ENCODE measurements at regions not wholly inside any gene's neighbourhood (a gene's known extent, or its start where the extent isn't known, plus 50 kb on each side); places are given as distances from the start of the nearest gene placed in this dataset.
A peak's percentile ranks its signal among the peaks of the same experiment; 100 is the strongest.
"Not testable (repeated sequence)": the region's sequence is repeated elsewhere in the genome, so short reads cannot be mapped to it uniquely, and the experiment has no call there.

- Mint-ChIP-seq H3K4me1 (no peaks in the 10 kb centered on the region), H3K4me3 (no peak overlapping the region), H3K27ac (no peak overlapping the region), H3K9me3 (peaks cover 0 to 2% of the 10 kb centered on the region in 2 donors), H3K27me3 (no peaks in the 10 kb centered on the region)
- DNase-seq (no peak), ATAC-seq (no peak)
Measured at GRCh38 chr4:33725861-33726260, 2518.5 kb downstream of the ARAP2 start.

- H3K4me1 Mint-ChIP-seq: no peaks in the 10 kb centered on the region
- H3K9me3 Mint-ChIP-seq: peaks cover 3 to 10% of the 10 kb centered on the region in 2 donors
- ATAC-seq (no peak), DNase-seq (no peak)
- no peak overlapping the region for H3K27ac Mint-ChIP-seq
- no peak overlapping the region for H3K4me3 Mint-ChIP-seq
- H3K27me3 Mint-ChIP-seq: no peaks in the 10 kb centered on the region
Measured at GRCh38 chr4:33737726-33738125, 2506.6 kb downstream of the ARAP2 start.

- no peak overlapping the region for H3K4me3 Mint-ChIP-seq
- H3K4me1 Mint-ChIP-seq: no peaks in the 10 kb centered on the region
- no peak for DNase-seq
- H3K27ac Mint-ChIP-seq: no peak overlapping the region
- H3K9me3 Mint-ChIP-seq: peaks cover 14 to 15% of the 10 kb centered on the region in 2 donors
- H3K27me3 Mint-ChIP-seq: no peaks in the 10 kb centered on the region
- no peak for ATAC-seq
Measured at GRCh38 chr4:33739884-33740632, 2504.3 kb downstream of the ARAP2 start.

- not testable (repeated sequence) for H3K4me1 Mint-ChIP-seq, H3K27ac Mint-ChIP-seq, ATAC-seq, DNase-seq, H3K4me3 Mint-ChIP-seq, H3K27me3 Mint-ChIP-seq
- H3K9me3 Mint-ChIP-seq: peaks cover 16 to 17% of the 10 kb centered on the region in 2 donors
Measured at GRCh38 chr4:33740871-33741270, 2503.4 kb downstream of the ARAP2 start.

GRCh38 chr4:33746979-33747378 is 2497.3 kb downstream of the ARAP2 start:
- Mint-ChIP-seq H3K4me1 (no peaks in the 10 kb centered on the region), H3K9me3 (peaks cover 12 to 27% of the 10 kb centered on the region in 2 donors), H3K27ac (peak overlapping the region; percentile 63 to 86), H3K27me3 (no peaks in the 10 kb centered on the region), H3K4me3 (no peak overlapping the region)
- ATAC-seq (no peak), DNase-seq (no peak)

- no peaks in the 10 kb centered on the region for H3K4me1 Mint-ChIP-seq
- ATAC-seq (no peak), DNase-seq (no peak)
- H3K4me3 Mint-ChIP-seq: no peak overlapping the region
- H3K9me3 Mint-ChIP-seq: peaks cover 5 to 11% of the 10 kb centered on the region in 2 donors
- H3K27ac Mint-ChIP-seq: no peak overlapping the region
- no peaks in the 10 kb centered on the region for H3K27me3 Mint-ChIP-seq
Measured at GRCh38 chr4:33751050-33751449, 2493.3 kb downstream of the ARAP2 start.

GRCh38 chr4:33772582-33772981 is 2471.7 kb downstream of the ARAP2 start:
- ATAC-seq (no peak), DNase-seq (no peak)
- no peaks in the 10 kb centered on the region for H3K27me3 Mint-ChIP-seq
- no peak overlapping the region for H3K27ac Mint-ChIP-seq
- H3K9me3 Mint-ChIP-seq: peaks cover 0 to 5% of the 10 kb centered on the region in 2 donors
- H3K4me1 Mint-ChIP-seq: no peaks in the 10 kb centered on the region
- no peak overlapping the region for H3K4me3 Mint-ChIP-seq

GRCh38 chr4:33780952-33781791 is 2463.1 kb downstream of the ARAP2 start:
- peaks cover 10 to 14% of the 10 kb centered on the region in 2 donors for H3K9me3 Mint-ChIP-seq
- H3K4me3 Mint-ChIP-seq: no peak overlapping the region
- no peak for DNase-seq
- no peak for ATAC-seq
- H3K27ac Mint-ChIP-seq: no peak overlapping the region
- no peaks in the 10 kb centered on the region for H3K27me3 Mint-ChIP-seq
- H3K4me1 Mint-ChIP-seq: no peaks in the 10 kb centered on the region

GRCh38 chr4:33785843-33786242 is 2458.5 kb downstream of the ARAP2 start:
- Mint-ChIP-seq H3K9me3 (peaks cover 0 to 6% of the 10 kb centered on the region in 2 donors), H3K4me3 (no peak overlapping the region), H3K27me3 (no peaks in the 10 kb centered on the region), H3K4me1 (no peaks in the 10 kb centered on the region), H3K27ac (no peak overlapping the region)
- ATAC-seq: no peak
- no peak for DNase-seq

- H3K27me3 Mint-ChIP-seq: no peaks in the 10 kb centered on the region
- H3K27ac Mint-ChIP-seq: no peak overlapping the region
- ATAC-seq (no peak), DNase-seq (no peak)
- H3K4me1 Mint-ChIP-seq: no peaks in the 10 kb centered on the region
- no peak overlapping the region for H3K4me3 Mint-ChIP-seq
- H3K9me3 Mint-ChIP-seq: peaks cover 0 to 8% of the 10 kb centered on the region in 2 donors
Measured at GRCh38 chr4:33802578-33802977, 2441.7 kb downstream of the ARAP2 start.

GRCh38 chr4:33825685-33826084 is 2418.6 kb downstream of the ARAP2 start:
- Mint-ChIP-seq H3K4me1 (no peaks in the 10 kb centered on the region), H3K27ac (no peak overlapping the region), H3K4me3 (no peak overlapping the region), H3K27me3 (no peaks in the 10 kb centered on the region), H3K9me3 (peaks cover 7 to 8% of the 10 kb centered on the region in 2 donors)
- ATAC-seq: no peak
- DNase-seq: no peak

GRCh38 chr4:33829356-33829755 is 2415.0 kb downstream of the ARAP2 start:
- not testable (repeated sequence) for ATAC-seq, DNase-seq, H3K4me1 Mint-ChIP-seq, H3K4me3 Mint-ChIP-seq, H3K27ac Mint-ChIP-seq, H3K27me3 Mint-ChIP-seq
- peaks cover 7 to 18% of the 10 kb centered on the region in 2 donors for H3K9me3 Mint-ChIP-seq

GRCh38 chr4:33831442-33832066 is 2412.8 kb downstream of the ARAP2 start:
- no peaks in the 10 kb centered on the region for H3K27me3 Mint-ChIP-seq
- H3K4me1 Mint-ChIP-seq: no peaks in the 10 kb centered on the region
- H3K4me3 Mint-ChIP-seq: no peak overlapping the region
- no peak for DNase-seq
- no peak overlapping the region for H3K27ac Mint-ChIP-seq
- peaks cover 0 to 18% of the 10 kb centered on the region in 2 donors for H3K9me3 Mint-ChIP-seq
- ATAC-seq: no peak

- ATAC-seq, DNase-seq, H3K27ac Mint-ChIP-seq, H3K9me3 Mint-ChIP-seq, H3K27me3 Mint-ChIP-seq, H3K4me1 Mint-ChIP-seq, H3K4me3 Mint-ChIP-seq: not testable (repeated sequence)
Measured at GRCh38 chr4:33835764-33836163, 2408.6 kb downstream of the ARAP2 start.

- DNase-seq (no peak), ATAC-seq (no peak)
- H3K27ac Mint-ChIP-seq: no peak overlapping the region
- no peak overlapping the region for H3K4me3 Mint-ChIP-seq
- no peaks in the 10 kb centered on the region for H3K27me3 Mint-ChIP-seq
- no peaks in the 10 kb centered on the region for H3K4me1 Mint-ChIP-seq
- H3K9me3 Mint-ChIP-seq: no peaks in the 10 kb centered on the region
Measured at GRCh38 chr4:33837043-33837838, 2407.1 kb downstream of the ARAP2 start.

All from stimulated activated naive CD8-positive, alpha-beta T cell treated with anti-CD3 and anti-CD28 coated beads, Interleukin-15, amount 100 ng/mL, for 72 hours (primary cell).